Muscle of leg (tissue), 3 donors: ENCODE measurements at regions not wholly inside any gene's neighbourhood (a gene's known extent, or its start where the extent isn't known, plus 50 kb on each side); places are given as distances from the start of the nearest gene placed in this dataset.
"Not testable (repeated sequence)": the region's sequence is repeated elsewhere in the genome, so short reads cannot be mapped to it uniquely, and the experiment has no call there.

Source experiments
- DNase-seq: peaks from one replicate; pipeline ENCODE4 v3.0.0; 2013
- H3K27ac ChIP-seq: one replicate; pipeline ENCODE4 v1.5.1; 2013; ENCODE audit warnings: mild to moderate bottlenecking, low read length, control low read depth
- H3K27me3 ChIP-seq: one replicate; pipeline ENCODE4 v1.6.1; 2013; ENCODE audit warnings: low read length; ENCODE audit not compliant: control insufficient read depth, insufficient read depth
- H3K36me3 ChIP-seq: one replicate; pipeline ENCODE4 v1.6.1; 2013; ENCODE audit warnings: low read length; ENCODE audit not compliant: control insufficient read depth, insufficient read depth
- H3K4me1 ChIP-seq: one replicate; pipeline ENCODE4 v1.6.1; 2013; ENCODE audit warnings: low read length; ENCODE audit not compliant: control insufficient read depth, insufficient read depth
- H3K4me3 ChIP-seq: one replicate; pipeline ENCODE4 v1.5.1; 2013; ENCODE audit warnings: low read length, control low read depth
- H3K9me3 ChIP-seq: replicated peaks from 2 replicates; pipeline ENCODE4 v1.6.1; 2013; ENCODE audit warnings: low read depth, low read length; ENCODE audit not compliant: control insufficient read depth
- WGBS: methylation state at CpG from one replicate; pipeline ENCODE4 v1.1.5; 2013; ENCODE audit warnings: missing lambda C conversion rate; ENCODE audit not compliant: insufficient coverage; 5-methylcytosine and 5-hydroxymethylcytosine counted together

DNA sequence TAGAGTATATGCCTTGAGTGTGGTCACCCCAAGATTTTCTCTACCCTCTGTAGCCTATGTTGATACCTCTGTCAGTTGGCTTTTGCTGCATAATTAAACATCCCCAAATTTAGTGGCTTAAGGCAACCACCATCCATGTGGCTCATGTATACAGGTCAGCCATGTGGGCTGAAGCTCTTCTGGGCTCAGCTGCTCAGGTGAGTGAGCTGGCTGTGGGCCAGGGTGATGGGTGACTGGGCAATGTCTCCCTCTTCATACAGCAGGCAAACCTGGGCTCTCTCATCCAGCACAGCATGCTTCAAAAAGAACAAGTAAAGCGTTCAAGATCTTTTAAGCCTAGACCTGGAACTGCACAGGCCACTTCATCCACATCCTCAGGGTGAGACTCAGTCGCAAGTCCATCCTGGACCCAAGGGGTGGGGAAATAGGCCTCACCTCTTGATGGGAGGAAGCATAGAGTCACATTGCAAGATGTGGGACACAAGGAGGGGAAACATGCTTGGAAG, 188.2 kb upstream of the TAS2R1 start:
- H3K27me3 ChIP-seq: no peaks in the 10 kb centered on the region
- no peaks in the 10 kb centered on the region for H3K9me3 ChIP-seq
- peaks cover 18% of the 10 kb centered on the region for H3K4me1 ChIP-seq
- no peak overlapping the region for H3K4me3 ChIP-seq
- WGBS: no CpG with 5 or more reads among the region's 2 CpGs
- H3K27ac ChIP-seq: no peak overlapping the region
- DNase-seq: no peak
- no peaks in the 10 kb centered on the region for H3K36me3 ChIP-seq

DNA sequence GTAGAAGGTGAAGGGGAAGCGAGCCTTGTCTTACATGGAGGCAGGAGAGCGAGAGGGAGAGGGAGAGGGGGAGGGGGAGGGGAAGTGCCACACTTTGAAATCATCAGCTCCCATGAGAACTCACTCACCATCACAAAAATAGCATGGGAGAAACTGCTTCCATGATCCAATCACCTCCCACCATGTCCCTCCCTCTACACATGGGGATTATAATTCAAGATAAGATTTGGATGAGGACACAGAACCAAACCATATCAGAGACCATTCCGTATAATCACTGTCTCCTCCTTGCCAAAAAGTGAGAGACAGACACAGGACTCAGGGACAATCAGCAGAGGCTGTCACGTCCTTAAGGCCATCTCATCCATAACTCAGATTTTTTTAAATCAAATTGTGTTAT, 187.7 kb upstream of the TAS2R1 start:
- no peak for DNase-seq
- no peaks in the 10 kb centered on the region for H3K9me3 ChIP-seq
- no peaks in the 10 kb centered on the region for H3K36me3 ChIP-seq
- no peak overlapping the region for H3K4me3 ChIP-seq
- no peaks in the 10 kb centered on the region for H3K27me3 ChIP-seq
- H3K27ac ChIP-seq: no peak overlapping the region
- peaks cover 18% of the 10 kb centered on the region for H3K4me1 ChIP-seq
- no CpG with 5 or more reads among the region's 4 CpGs for WGBS

DNA sequence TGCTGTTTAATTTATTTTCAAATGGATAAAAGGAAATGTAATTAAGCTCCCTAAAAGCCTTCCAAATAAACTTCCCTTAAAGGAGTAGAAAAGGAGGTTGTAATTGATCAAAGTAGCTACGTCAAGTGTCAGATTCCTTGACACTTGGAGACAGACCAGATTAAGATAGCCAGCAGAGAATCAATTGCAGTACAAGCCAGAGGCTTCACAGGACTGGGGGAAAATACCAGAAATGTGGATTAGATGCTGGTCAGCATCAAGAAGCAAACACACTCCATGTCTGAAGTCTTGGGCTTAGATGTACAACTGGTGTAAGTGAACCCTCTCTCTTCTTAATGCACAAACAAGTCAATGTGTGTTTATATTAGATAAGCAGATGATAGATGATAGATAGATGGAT, 184.9 kb upstream of the TAS2R1 start:
- DNase-seq: no peak
- Histone ChIP-seq H3K27me3 (no peaks in the 10 kb centered on the region), H3K36me3 (no peaks in the 10 kb centered on the region), H3K9me3 (no peaks in the 10 kb centered on the region), H3K4me1 (peaks cover 12% of the 10 kb centered on the region), H3K4me3 (no peak overlapping the region), H3K27ac (no peak overlapping the region)
- no CpG with 5 or more reads among the region's 1 CpG for WGBS

DNA sequence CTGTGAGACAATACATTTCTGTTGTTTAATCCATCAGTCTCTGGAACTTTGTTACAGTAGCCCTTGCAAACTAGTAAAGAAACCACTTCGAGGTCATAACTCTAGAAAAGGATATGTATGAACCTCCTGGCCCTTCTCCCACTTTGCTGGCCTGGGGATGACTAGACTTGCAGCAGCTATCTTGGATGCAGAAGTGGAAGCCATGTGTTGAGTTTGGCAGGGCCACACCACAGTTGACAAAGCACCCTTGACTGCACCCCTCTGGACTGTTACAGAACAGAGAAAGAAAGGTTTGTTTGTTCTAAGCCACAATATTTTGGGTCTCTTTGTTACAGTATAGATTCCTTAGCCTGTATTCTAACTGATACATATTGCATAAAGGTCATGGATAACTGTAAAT, 183.2 kb upstream of the TAS2R1 start:
- Histone ChIP-seq H3K36me3 (no peaks in the 10 kb centered on the region), H3K27ac (no peak overlapping the region), H3K4me1 (peaks cover under 1% of the 10 kb centered on the region), H3K27me3 (no peaks in the 10 kb centered on the region), H3K4me3 (no peak overlapping the region), H3K9me3 (no peaks in the 10 kb centered on the region)
- no peak for DNase-seq
- no CpG with 5 or more reads among the region's 1 CpG for WGBS

DNA sequence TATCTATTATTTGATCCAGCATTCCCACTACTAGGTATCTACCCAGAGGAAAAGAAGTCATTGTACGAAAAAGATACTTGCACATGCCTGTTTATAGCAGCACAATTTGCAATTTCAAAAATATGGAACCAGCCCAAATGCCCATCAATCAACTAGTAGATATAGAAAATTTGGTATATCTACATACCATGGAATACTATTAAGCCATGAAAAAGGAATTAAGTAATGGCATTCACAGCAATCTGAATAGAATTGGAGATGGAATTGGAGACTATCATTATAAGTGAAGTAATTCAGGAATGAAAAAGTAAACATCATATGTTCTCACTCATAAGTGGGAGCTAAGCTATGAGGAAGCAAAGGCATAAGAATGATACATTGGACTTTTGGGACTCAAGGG, 177.2 kb upstream of the TAS2R1 start:
- not testable (repeated sequence) for H3K36me3 ChIP-seq, H3K27ac ChIP-seq, H3K4me1 ChIP-seq, H3K9me3 ChIP-seq, DNase-seq, H3K4me3 ChIP-seq, H3K27me3 ChIP-seq
- WGBS: no CpG with 5 or more reads among the region's 1 CpG

DNA sequence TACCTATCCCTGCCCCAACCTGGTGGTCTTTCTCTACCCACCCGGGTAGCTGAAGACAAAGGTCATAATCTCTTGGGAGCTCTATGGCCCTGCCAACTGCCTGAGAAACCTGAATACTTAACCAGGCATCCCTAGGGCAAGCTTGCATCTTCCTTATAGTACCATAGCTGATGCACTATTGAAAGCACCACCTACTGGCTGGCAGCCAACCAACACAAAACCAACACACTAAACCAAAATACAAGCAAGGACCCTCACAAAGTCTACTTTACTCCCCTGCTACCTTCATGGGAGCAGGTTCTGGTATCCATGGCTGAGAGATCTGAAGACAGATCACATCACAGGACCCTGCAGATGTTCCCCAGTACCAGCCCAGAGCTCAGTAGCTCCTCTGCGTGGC, 171.8 kb upstream of the TAS2R1 start:
- H3K9me3 ChIP-seq: no peaks in the 10 kb centered on the region
- H3K4me1 ChIP-seq: no peaks in the 10 kb centered on the region
- H3K36me3 ChIP-seq: no peaks in the 10 kb centered on the region
- 94% methylated on average over 2 of the region's 2 CpGs for WGBS
- DNase-seq: no peak
- H3K27ac ChIP-seq: no peak overlapping the region
- no peaks in the 10 kb centered on the region for H3K27me3 ChIP-seq
- H3K4me3 ChIP-seq: no peak overlapping the region

DNA sequence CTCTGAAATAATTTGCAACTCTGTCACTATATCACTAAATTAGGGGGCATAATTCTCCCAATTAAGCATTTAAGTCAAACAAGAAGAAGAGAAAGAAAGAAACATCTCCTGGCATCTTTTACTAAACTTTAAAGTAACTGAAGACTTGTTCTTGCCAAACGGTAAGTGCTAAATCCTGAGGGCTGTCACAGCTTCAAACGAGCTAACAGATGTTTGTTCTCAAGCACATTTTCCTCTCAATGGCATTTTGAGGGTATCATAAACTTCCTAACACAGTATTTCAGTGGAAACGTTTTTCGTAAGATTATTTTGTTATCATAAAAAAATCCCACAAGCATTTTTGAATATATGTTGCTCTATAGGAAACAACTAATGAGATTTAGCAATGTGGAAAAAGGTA, 169.5 kb upstream of the TAS2R1 start:
- no peak for DNase-seq
- Histone ChIP-seq H3K27ac (no peak overlapping the region), H3K4me3 (no peak overlapping the region), H3K9me3 (no peaks in the 10 kb centered on the region), H3K27me3 (no peaks in the 10 kb centered on the region), H3K36me3 (no peaks in the 10 kb centered on the region), H3K4me1 (no peaks in the 10 kb centered on the region)
- 0% methylated on average over 2 of the region's 4 CpGs for WGBS

DNA sequence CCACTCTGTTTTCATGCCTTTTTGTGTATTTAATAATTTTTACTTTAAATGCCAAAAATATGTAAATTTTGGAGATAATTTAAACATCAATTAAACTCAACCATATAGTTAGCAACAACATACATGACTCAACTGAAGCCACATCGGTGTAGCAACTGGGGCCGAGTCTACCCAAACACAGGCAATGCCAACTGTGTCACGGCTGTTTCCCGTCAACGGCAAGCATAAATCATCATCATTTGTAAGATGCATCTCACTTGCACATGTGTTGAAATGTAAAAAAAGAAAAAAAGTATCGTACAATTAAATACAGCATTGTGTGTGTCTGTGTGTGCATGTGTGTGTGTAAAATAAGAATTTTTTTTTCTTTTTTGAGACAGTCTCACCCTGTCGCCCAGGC, 160.1 kb upstream of the TAS2R1 start:
- WGBS: 100% methylated on average over 1 of the region's 7 CpGs
- no peaks in the 10 kb centered on the region for H3K27me3 ChIP-seq
- no peak for DNase-seq
- no peak overlapping the region for H3K4me3 ChIP-seq
- peaks cover 2% of the 10 kb centered on the region for H3K4me1 ChIP-seq
- H3K36me3 ChIP-seq: no peaks in the 10 kb centered on the region
- H3K9me3 ChIP-seq: no peaks in the 10 kb centered on the region
- no peak overlapping the region for H3K27ac ChIP-seq

DNA sequence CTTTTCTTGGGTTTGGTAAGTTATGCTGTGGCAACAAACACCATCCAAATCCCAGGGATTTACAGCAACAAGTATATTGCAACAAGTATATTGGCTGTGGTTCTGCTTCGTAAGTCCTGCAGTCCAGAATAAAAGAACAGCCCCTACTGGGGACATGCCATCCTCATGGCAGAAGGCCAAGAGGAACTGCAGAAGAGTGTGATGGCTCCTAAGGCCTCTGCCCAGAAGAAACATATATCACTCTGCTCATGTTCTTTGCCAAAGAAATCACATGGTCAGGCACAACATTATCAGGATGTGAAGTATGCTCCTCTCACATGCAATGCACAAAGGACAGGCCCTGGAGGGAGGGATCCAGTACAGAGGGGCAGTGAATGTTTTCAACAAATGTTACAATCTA, 159.6 kb upstream of the TAS2R1 start:
- Histone ChIP-seq H3K9me3 (no peaks in the 10 kb centered on the region), H3K27ac (no peak overlapping the region), H3K27me3 (no peaks in the 10 kb centered on the region), H3K4me1 (peaks cover 2% of the 10 kb centered on the region), H3K36me3 (no peaks in the 10 kb centered on the region), H3K4me3 (no peak overlapping the region)
- WGBS: no CpG with 5 or more reads among the region's 1 CpG
- peak; percentile 45 for DNase-seq

DNA sequence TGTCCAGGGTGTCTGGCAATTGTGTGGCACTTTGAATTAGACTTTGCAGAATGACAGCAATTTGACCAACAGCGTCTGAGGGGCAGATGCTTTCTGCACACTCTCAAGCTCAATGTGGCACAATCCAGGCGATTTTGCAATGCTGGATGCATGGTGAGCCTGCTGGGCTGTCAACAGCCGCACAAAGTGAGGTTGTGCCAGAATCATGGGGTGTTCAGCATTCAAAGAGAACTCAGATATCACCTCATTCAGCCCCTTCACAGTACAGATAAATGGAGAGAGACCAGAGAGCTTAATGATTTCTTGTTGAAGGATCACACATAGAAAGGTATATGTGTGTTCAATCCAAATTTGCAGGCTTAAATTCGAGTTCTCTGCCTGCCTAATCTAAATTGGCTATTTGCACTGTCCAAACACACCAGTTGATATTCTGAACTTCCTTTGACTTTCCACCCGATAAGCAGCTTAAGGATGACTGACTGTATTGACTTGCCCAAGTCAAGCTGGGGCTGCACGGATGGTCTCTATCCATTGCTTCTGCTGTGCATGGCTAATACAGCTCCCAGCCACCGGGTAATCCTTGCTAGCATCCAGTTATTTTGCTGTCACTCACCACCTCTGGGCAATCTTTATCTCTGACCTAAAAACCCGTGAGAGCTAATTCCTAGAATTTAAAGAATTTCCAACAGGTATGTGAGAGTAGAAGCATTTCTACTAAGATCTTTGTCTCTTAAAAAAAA, 157.9 kb upstream of the TAS2R1 start:
- H3K27ac ChIP-seq: no peak overlapping the region
- H3K4me1 ChIP-seq: peaks cover 5% of the 10 kb centered on the region
- DNase-seq: no peak
- 58% methylated on average over 4 of the region's 8 CpGs for WGBS
- no peaks in the 10 kb centered on the region for H3K9me3 ChIP-seq
- no peak overlapping the region for H3K4me3 ChIP-seq
- no peaks in the 10 kb centered on the region for H3K27me3 ChIP-seq
- H3K36me3 ChIP-seq: no peaks in the 10 kb centered on the region
